H1 (cell line): ENCODE measurements at regions not wholly inside any gene's neighbourhood (a gene's known extent, or its start where the extent isn't known, plus 50 kb on each side); places are given as distances from the start of the nearest gene placed in this dataset.

Experiments
- BCL11A ChIP-seq, 2 experiments: IDR thresholded peaks; one replicate each; pipeline ENCODE4 v1.6.1; 2011; ENCODE audit warnings: low read depth in 2 of 2, low read length in 2 of 2, mild to moderate bottlenecking in 2 of 2
- EP300 ChIP-seq, 2 experiments: IDR thresholded peaks; 1 replicate in 1 of 2; 2 replicates in 1 of 2; pipeline ENCODE4 v1.6.1; 2011 to 2012; ENCODE audit warnings: low read depth in 2 of 2, low read length in 2 of 2, mild to moderate bottlenecking in 2 of 2, borderline replicate concordance in 1 of 2, inconsistent platforms in 1 of 2, moderate library complexity in 1 of 2
- GABPA ChIP-seq: IDR thresholded peaks from 2 replicates; pipeline ENCODE4 v1.6.1; 2011; ENCODE audit warnings: mild to moderate bottlenecking, low read length, moderate library complexity, borderline replicate concordance; ENCODE audit not compliant: insufficient read depth
- HDAC2 ChIP-seq, 2 experiments: fragments of 300-600 bp in 1 of 2; sonication (generic) in 1 of 2; IDR thresholded peaks; 2 replicates each; pipeline ENCODE4 v1.6.1; 2011 to 2012; ENCODE audit warnings: low read depth in 2 of 2, low read length in 2 of 2, mild to moderate bottlenecking in 2 of 2, moderate library complexity in 2 of 2, borderline replicate concordance in 1 of 2, inconsistent platforms in 1 of 2
- POLR2A ChIP-seq, 2 experiments: IDR thresholded peaks; 1 replicate in 1 of 2; 2 replicates in 1 of 2; pipeline ENCODE4 v1.6.1; 2011; ENCODE audit warnings: low read depth in 2 of 2, low read length in 2 of 2, mild to moderate bottlenecking in 2 of 2; ENCODE audit errors: control extremely low read depth in 1 of 2
- RFX5 ChIP-seq: IDR thresholded peaks from 2 replicates; pipeline ENCODE4 v1.6.1; 2011; ENCODE audit warnings: low read depth, low read length, improper control_type of control experiment, borderline replicate concordance
- SP1 ChIP-seq: IDR thresholded peaks from 2 replicates; pipeline ENCODE4 v1.6.1; 2011; ENCODE audit warnings: low read depth, low read length
- SP4 ChIP-seq: IDR thresholded peaks from 2 replicates; pipeline ENCODE4 v1.6.1; 2012; ENCODE audit warnings: low read length, inconsistent platforms
- TCF12 ChIP-seq: IDR thresholded peaks from 2 replicates; pipeline ENCODE4 v1.6.1; 2011; ENCODE audit warnings: low read depth, mild to moderate bottlenecking, low read length

- TF ChIP-seq POLR2A (IDR thresholded peaks at IDR 0.05; ENCODE audit: control extremely low read depth in 1 of 2, low read depth in 2 of 2, low read length in 2 of 2) (no peak), RFX5 (no peak), SP1 (no peak), SP4 (no peak), GABPA (no peak), EP300 (IDR thresholded peaks at IDR 0.05; ENCODE audit: borderline replicate concordance in 1 of 2, low read depth in 2 of 2, low read length in 2 of 2) (no peak), BCL11A (IDR thresholded peaks at IDR 0.05; ENCODE audit: low read depth in 2 of 2, low read length in 2 of 2) (no peak), HDAC2 (IDR thresholded peaks at IDR 0.05; ENCODE audit: borderline replicate concordance in 1 of 2, low read depth in 2 of 2, low read length in 2 of 2) (no peak), TCF12 (no peak)
Observed at GRCh38 chr4:159002950-159003349, 99.9 kb upstream of the RAPGEF2 start.
